Thoracic aorta (tissue), 2 donors: ENCODE measurements at regions not wholly inside any gene's neighbourhood (a gene's known extent, or its start where the extent isn't known, plus 50 kb on each side); places are given as distances from the start of the nearest gene placed in this dataset.
A peak's percentile ranks its signal among the peaks of the same experiment; 100 is the strongest.

ENCODE experiments used
- ATAC-seq: fragments of 150-250 bp; one replicate; pipeline ENCODE4 v1.8.0; 2017; ENCODE audit warnings: low read depth; ENCODE audit not compliant: insufficient number of reproducible peaks, low FRiP score
- DNase-seq: peaks from one replicate; pipeline ENCODE4 v3.0.0-alpha.2; 2020; ENCODE audit warnings: low spot score
- H3K27ac ChIP-seq, 2 donors: fragments of 200-600 bp; sonication (generic); 1 replicate in 1 of 2; 2 replicates in 1 of 2; pipeline ENCODE4 v1.5.1; 2016; ENCODE audit warnings: mild to moderate bottlenecking in 2 of 2, moderate library complexity in 2 of 2
- H3K27me3 ChIP-seq: fragments of 200-600 bp; sonication (generic); replicated peaks from 2 replicates; pipeline ENCODE4 v1.6.0; 2016; ENCODE audit warnings: mild to moderate bottlenecking; ENCODE audit not compliant: insufficient read depth
- H3K36me3 ChIP-seq: fragments of 200-600 bp; sonication (generic); one replicate; pipeline ENCODE4 v1.5.1; 2016
- H3K4me1 ChIP-seq, 2 donors: fragments of 200-600 bp; sonication (generic); 1 replicate in 1 of 2; 2 replicates in 1 of 2; pipeline versions ENCODE4 v1.5.1 to v1.6.0; 2016; ENCODE audit warnings: low read depth in 2 of 2, mild to moderate bottlenecking in 1 of 2; ENCODE audit not compliant: control insufficient read depth in 1 of 2
- H3K4me3 ChIP-seq: fragments of 200-600 bp; sonication (generic); 2 replicates; pipeline ENCODE4 v1.5.1; 2016; ENCODE audit warnings: mild to moderate bottlenecking
- H3K9me3 ChIP-seq: fragments of 200-600 bp; sonication (generic); 2 replicates; pipeline ENCODE4 v1.5.1; 2016
- TF ChIP-seq, protein P1 (sequence below): fragments of 200-600 bp; sonication (generic); IDR thresholded peaks from one replicate; pipeline ENCODE4 v1.5.1; 2019; ENCODE audit warnings: antibody characterized with exemption

DNA sequence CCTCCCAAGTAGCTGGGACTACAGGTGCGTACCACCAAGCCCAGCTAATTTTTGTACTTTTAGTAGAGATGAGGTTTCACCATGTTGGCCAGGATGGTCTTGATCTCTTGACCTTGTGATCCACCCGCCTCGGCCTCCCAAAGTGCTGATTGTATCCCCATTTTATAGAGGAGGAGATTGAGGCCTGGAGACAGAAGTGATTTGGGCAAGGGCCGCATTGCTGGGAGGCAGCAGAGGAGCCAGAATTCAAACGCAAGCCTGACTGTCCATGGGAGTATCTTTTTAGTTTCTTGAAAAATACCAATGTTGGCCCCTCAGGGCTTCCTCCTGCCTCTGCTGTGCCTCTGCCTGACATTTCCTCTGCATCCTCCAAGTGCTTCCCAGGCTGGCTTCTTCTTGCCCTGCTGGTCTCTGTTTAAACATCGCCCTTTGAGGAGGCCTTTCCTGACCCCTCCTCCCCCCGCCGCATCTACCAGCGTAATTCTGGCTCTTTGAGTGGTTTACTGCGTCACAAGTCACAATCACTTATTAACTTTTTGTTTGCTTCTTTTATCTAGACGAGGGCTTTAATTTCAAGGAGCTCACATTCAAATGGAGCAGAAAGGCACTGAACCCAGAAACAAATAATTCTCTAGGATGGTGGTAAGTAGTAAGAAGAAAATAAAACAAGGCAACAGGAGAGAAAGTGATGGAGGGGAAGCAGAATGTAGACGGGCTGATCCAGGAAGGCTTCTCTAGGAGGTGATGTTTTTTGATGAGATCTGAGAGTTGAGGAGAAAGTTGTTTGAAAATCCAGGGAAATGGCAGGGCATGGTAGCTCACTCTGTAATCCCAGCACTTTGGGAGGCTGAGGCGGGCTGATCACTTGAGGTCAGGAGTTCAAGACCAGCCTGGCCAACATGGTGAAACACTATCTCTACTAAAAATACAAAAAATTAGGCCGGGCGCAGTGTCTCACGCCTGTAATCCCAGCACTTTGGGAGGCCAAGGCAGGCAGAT is 91.0 kb upstream of the MED13L start:
- no peak overlapping the region for H3K4me3 ChIP-seq
- no peaks in the 10 kb centered on the region for H3K9me3 ChIP-seq
- ATAC-seq = no peak

DNA sequence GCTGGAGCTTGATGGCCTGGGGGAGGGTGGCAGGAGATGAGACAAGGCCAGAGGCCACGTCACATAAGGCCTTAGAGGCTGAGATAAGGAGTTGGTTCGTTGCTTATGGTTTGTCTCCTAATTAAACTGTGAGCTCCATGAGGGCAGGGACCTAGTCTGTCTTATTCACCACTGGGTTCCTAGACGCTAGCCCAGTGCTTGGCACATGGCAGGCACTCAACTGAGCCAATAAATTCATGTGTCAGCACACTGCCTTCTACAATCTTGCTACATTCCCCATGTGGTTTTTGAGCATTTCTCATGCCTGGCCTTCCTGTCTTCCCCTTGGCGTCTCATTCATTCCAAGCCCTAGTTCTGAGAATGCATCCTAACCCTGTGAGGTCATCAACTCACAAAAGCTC is 92.5 kb upstream of the MED13L start:
- Histone ChIP-seq H3K27me3 (no peaks in the 10 kb centered on the region), H3K4me3 (no peak overlapping the region)
- ATAC-seq = no peak

More for the DNA sequence above, 91.0 kb upstream of the MED13L start:
- no peak overlapping the region for H3K27ac ChIP-seq
- TF ChIP-seq, protein P1, sequence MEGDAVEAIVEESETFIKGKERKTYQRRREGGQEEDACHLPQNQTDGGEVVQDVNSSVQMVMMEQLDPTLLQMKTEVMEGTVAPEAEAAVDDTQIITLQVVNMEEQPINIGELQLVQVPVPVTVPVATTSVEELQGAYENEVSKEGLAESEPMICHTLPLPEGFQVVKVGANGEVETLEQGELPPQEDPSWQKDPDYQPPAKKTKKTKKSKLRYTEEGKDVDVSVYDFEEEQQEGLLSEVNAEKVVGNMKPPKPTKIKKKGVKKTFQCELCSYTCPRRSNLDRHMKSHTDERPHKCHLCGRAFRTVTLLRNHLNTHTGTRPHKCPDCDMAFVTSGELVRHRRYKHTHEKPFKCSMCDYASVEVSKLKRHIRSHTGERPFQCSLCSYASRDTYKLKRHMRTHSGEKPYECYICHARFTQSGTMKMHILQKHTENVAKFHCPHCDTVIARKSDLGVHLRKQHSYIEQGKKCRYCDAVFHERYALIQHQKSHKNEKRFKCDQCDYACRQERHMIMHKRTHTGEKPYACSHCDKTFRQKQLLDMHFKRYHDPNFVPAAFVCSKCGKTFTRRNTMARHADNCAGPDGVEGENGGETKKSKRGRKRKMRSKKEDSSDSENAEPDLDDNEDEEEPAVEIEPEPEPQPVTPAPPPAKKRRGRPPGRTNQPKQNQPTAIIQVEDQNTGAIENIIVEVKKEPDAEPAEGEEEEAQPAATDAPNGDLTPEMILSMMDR = no peak
- DNase-seq = no peak
- H3K4me1 ChIP-seq = peaks cover 6 to 39% of the 10 kb centered on the region in 2 donors
- no peaks in the 10 kb centered on the region for H3K27me3 ChIP-seq
- no peaks in the 10 kb centered on the region for H3K36me3 ChIP-seq

DNA sequence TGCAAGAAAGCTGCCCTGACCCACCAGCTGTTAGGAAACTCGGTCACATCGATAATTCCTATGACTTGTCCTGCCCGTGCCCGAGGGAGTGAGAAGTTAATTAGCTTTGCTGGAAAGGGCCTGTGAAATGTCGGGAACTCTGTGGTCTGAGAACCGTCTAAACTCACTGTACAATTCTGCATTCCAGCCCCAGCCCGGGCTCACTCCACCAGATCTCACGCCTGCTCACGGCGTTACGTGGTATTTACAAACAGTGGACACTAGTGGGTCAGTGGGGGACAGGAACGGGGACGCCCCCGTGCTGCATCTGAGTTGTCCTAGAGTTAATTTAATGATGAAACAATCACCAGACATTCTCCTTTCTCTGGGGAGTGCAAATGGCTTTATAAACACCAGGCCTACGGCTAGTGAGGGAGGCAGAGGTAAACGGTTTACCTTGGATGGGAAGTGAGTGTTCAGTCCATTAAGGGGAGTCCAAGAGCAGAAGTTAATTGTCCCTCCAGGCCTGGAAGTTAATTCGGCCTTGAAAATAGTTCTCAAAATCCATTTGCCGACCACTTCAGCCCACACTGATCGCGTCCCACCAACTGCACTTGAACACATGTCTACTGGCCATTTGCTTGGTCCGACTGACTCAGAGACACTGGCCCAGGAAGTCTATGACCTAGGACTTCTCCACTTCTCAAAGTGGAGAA is 93.5 kb upstream of the MED13L start:
- no peak overlapping the region for H3K4me3 ChIP-seq
- peaks cover 14 to 46% of the 10 kb centered on the region in 2 donors for H3K4me1 ChIP-seq
- ATAC-seq (no peak), DNase-seq (no peak)
- no peaks in the 10 kb centered on the region for H3K9me3 ChIP-seq
- TF ChIP-seq, protein P1 = no peak
- H3K27me3 ChIP-seq = no peaks in the 10 kb centered on the region
- H3K27ac ChIP-seq = peak overlapping the region; percentile 37 to 44
- H3K36me3 ChIP-seq = no peaks in the 10 kb centered on the region

More for the DNA sequence above, 92.5 kb upstream of the MED13L start:
- Histone ChIP-seq H3K9me3 (no peaks in the 10 kb centered on the region), H3K27ac (peak overlapping the region in 1 of 2 donors; percentile 44), H3K36me3 (no peaks in the 10 kb centered on the region), H3K4me1 (peaks cover 14 to 49% of the 10 kb centered on the region in 2 donors)
- no peak for DNase-seq
- TF ChIP-seq, protein P1 = no peak

DNA sequence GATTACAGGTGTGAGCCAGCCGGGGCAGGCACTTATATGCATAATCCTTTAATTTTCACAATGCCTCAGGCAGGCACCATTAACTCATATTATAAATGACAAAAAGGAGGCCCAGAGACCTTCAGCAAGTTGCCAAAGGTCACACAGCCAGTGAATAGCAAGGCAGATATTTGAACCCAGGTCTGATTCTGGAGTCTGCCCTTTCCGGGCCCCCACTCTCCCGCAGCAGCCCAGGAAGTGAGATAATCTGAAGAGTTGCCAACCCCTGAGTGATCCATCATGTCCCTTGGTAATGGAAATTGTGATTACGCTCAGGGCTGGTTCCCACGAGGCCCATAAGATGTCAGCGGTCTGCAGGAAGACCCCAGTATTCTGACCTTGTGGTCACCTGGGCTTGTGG is 95.3 kb upstream of the MED13L start:
- TF ChIP-seq, protein P1 = no peak
- Histone ChIP-seq H3K9me3 (no peaks in the 10 kb centered on the region), H3K4me3 (no peak overlapping the region), H3K36me3 (no peaks in the 10 kb centered on the region), H3K27me3 (no peaks in the 10 kb centered on the region), H3K4me1 (peaks cover 18 to 46% of the 10 kb centered on the region in 2 donors), H3K27ac (peak overlapping the region; percentile 78 to 84)
- no peak for DNase-seq
- ATAC-seq = no peak
